Spleen (tissue), 7 donors: ENCODE measurements at regions not wholly inside any gene's neighbourhood (a gene's known extent, or its start where the extent isn't known, plus 50 kb on each side); places are given as distances from the start of the nearest gene placed in this dataset.

ENCODE experiments used
- POLR2AphosphoS5 ChIP-seq, 3 donors: sonication (generic); formaldehyde crosslinking; IDR thresholded peaks; one replicate each; pipeline ENCODE4 v1.5.1; 2017; ENCODE audit warnings: antibody characterized with exemption in 3 of 3
- TF ChIP-seq, protein P1 (sequence below), 11 experiments: fragments of 200-600 bp in 7 of 11; fragments of 450-650 bp in 4 of 11; sonication (generic) in 4 of 11; IDR thresholded peaks in 8 of 11; conservative IDR thresholded peaks in 3 of 11; 1 replicate in 7 of 11; 2 replicates in 4 of 11; pipeline versions ENCODE4 v1.4.0 to v1.8.0; 2016 to 2021; ENCODE audit warnings: antibody characterized with exemption in 11 of 11, inconsistent platforms in 4 of 11, mild to moderate bottlenecking in 1 of 11
- donor health status: DM: no; HTN: no; CAD: no; lungs with moderate emphysema.
- donor health status: DM: no; HTN: no; CAD: no.
- donor health status: DM: no; HTN: no; CAD: no.

DNA sequence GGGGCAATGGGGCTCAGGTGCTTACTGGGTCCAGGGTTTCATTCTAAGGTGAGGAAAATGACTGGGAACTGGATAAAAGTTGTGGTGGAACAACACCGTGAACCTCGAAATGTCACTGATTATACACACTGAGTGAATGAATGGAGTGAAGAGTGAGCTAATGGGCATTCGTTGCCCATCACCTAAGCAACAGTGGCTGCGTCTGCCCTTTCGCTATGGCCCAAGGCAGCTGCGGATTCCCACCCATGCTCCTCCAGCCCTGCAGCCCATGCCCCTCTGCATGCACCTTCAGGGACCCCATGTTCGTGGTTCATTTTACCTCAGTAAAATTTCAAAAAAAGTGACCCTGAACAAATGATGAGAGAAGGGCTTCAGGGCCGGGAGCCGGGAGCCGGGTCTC, 196.3 kb downstream of the CTTN start:
- TF ChIP-seq, protein P1, sequence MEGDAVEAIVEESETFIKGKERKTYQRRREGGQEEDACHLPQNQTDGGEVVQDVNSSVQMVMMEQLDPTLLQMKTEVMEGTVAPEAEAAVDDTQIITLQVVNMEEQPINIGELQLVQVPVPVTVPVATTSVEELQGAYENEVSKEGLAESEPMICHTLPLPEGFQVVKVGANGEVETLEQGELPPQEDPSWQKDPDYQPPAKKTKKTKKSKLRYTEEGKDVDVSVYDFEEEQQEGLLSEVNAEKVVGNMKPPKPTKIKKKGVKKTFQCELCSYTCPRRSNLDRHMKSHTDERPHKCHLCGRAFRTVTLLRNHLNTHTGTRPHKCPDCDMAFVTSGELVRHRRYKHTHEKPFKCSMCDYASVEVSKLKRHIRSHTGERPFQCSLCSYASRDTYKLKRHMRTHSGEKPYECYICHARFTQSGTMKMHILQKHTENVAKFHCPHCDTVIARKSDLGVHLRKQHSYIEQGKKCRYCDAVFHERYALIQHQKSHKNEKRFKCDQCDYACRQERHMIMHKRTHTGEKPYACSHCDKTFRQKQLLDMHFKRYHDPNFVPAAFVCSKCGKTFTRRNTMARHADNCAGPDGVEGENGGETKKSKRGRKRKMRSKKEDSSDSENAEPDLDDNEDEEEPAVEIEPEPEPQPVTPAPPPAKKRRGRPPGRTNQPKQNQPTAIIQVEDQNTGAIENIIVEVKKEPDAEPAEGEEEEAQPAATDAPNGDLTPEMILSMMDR (IDR thresholded peaks at IDR 0.05 in 8 of 11, conservative IDR thresholded peaks at IDR 0.05 in 3 of 11): no peak
- TF ChIP-seq POLR2AphosphoS5 (IDR thresholded peaks at IDR 0.05): no peak
